ENCODE measurements at regions not wholly inside any gene's neighbourhood (a gene's known extent, or its start where the extent isn't known, plus 50 kb on each side); places are given as distances from the start of the nearest gene placed in this dataset.

DNA sequence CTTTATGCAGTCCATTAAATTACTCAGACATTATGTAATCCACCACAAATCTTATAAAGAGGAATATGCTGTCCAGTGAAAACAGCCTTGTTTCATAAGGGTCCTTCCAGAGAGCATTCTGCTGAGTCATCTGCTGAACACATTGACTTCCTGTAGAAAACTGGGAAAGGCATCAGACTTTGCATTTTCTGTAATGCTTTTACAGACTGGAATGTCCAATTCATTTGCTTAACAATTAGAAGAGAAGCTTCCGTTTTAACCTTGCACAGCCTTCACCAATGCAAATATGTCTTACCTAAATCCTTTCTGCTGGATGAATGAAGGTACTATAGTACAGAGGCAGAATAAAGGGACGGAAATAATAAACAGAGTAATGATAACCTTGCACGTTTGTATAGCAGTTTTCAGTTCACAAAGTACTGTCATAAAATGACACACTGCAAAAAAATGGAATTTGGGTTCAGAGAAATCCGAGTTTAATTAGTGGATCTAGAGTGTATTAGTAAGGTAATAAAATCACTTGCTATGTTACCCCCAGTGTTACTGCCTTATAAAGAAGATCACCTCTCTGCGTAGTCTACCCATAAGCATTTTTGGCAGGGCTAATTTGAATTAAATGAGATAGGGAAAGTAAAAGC, 301.5 kb downstream of the PYDC2 start:
- no peak for TF ChIP-seq EZH2phosphoT487 (IDR thresholded peaks at IDR 0.05; ENCODE audit: insufficient read depth, low read depth)
- no peak for TF ChIP-seq EZH2 (IDR thresholded peaks at IDR 0.05; ENCODE audit: insufficient read depth, poor library complexity, severe bottlenecking)

All from GM23248 (cell line).